ENCODE measurements at regions not wholly inside any gene's neighbourhood (a gene's known extent, or its start where the extent isn't known, plus 50 kb on each side); places are given as distances from the start of the nearest gene placed in this dataset.

DNA sequence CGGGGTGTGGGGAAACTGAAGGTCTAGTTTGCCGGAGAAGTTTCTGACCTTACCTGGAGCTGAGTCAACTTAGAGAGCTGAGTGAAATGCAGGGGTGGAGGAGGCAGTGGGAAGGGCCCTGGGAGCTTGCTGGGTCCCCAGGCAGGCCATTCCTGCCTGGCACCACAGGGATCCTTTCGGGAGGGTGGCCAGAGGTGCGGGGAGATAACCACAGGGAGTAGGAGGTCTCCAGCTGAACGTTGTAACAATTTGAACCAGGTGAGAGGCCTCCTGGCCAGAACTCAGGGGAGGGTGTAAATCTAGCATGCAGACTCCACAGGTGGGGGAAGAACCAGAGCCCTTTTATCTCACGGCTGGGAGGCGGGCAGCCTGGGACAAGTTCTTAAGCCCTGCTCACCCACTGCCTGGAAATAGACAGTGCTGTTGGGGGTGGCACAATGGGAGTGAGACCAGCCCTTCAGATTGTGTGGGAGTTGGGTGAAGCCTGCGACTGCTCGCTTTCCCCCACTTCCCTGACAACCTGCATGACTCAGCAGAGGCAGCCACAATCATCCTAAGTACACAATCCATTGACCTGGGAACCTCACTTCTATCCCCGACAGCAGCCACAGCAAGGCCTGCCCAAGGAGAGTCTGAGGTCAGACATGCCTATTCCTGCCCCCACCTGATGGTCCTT, 247.4 kb downstream of the ADGRA3 start:
- no peak for TF ChIP-seq Cebpa-rat (IDR thresholded peaks at IDR 0.05)
- no peak overlapping the region for H3K4me2 ChIP-seq
- no peak overlapping the region for H3K9ac ChIP-seq
- no peaks in the 10 kb centered on the region for H4K20me1 ChIP-seq
- H3K27ac ChIP-seq, result no peak overlapping the region
- H3K4me3 ChIP-seq, result no peak overlapping the region
- H3K27me3 ChIP-seq, result no peaks in the 10 kb centered on the region
- H3K36me3 ChIP-seq, result no peaks in the 10 kb centered on the region
- no peaks in the 10 kb centered on the region for H3K9me3 ChIP-seq
- no peaks in the 10 kb centered on the region for H3K4me1 ChIP-seq

- no peaks in the 10 kb centered on the region for H3K4me1 ChIP-seq
- TF ChIP-seq Cebpa-rat (IDR thresholded peaks at IDR 0.05), result no peak
Measured at GRCh38 chr4:22264261-22264660, 251.6 kb downstream of the ADGRA3 start.

DNA sequence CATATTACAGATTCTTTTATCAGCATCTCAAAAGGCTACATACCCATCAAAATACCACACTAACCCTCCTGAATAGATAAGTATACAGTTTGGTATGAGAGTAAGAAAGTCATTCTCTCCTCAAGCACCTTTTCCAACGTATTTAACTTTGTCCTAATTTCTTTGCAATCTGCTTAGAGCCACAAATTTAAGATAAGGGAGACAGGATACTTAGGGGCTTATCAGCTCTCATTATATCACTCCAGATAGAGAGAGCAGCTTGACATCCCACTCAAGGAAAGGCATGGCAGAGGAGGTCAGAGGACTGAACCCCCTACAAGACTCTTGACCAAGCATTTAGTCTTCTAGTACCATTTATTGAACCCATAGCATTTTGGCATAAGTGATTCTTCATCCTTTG, 262.4 kb downstream of the ADGRA3 start:
- Histone ChIP-seq H3K9ac (no peak overlapping the region), H3K36me3 (no peaks in the 10 kb centered on the region), H3K27me3 (no peaks in the 10 kb centered on the region), H3K9me3 (no peaks in the 10 kb centered on the region), H3K4me3 (no peak overlapping the region), H4K20me1 (no peaks in the 10 kb centered on the region), H3K4me1 (no peaks in the 10 kb centered on the region), H3K4me2 (no peak overlapping the region), H3K27ac (no peak overlapping the region)
- TF ChIP-seq Cebpa-rat (IDR thresholded peaks at IDR 0.05), result no peak

More at GRCh38 chr4:22264261-22264660, 251.6 kb downstream of the ADGRA3 start:
- H3K4me3 ChIP-seq, result no peak overlapping the region
- no peak overlapping the region for H3K27ac ChIP-seq
- H3K9me3 ChIP-seq, result 0 out of 2 replicates have a peak, but pooled peaks cover 3% of the 10 kb centered on the region
- no peaks in the 10 kb centered on the region for H4K20me1 ChIP-seq
- H3K9ac ChIP-seq, result no peak overlapping the region
- H3K36me3 ChIP-seq, result no peaks in the 10 kb centered on the region
- no peaks in the 10 kb centered on the region for H3K27me3 ChIP-seq
- H3K4me2 ChIP-seq, result no peak overlapping the region

DNA sequence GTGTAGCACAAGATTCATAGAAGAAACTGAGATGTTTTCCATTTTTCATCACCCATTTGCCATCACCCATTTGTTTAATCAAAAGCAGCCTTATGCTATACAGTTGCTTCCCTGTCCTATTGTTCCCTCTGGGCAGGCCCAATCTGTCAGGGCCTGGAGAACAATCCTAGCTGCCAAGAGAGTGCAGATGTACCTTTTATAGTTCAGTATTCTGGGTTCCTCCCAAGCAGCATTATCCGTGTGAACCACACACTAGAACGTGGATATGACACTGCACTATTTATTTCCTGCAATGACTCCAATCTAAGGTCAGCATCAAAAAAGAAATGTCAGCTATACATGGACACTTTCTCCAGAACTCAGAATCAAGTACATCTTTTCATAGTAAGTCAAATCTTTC, 269.0 kb downstream of the ADGRA3 start:
- TF ChIP-seq Cebpa-rat (IDR thresholded peaks at IDR 0.05), result no peak
- H4K20me1 ChIP-seq, result no peaks in the 10 kb centered on the region
- H3K27me3 ChIP-seq, result no peaks in the 10 kb centered on the region
- no peaks in the 10 kb centered on the region for H3K4me1 ChIP-seq
- no peak overlapping the region for H3K4me3 ChIP-seq
- no peak overlapping the region for H3K9ac ChIP-seq
- H3K36me3 ChIP-seq, result no peaks in the 10 kb centered on the region
- no peak overlapping the region for H3K27ac ChIP-seq
- H3K4me2 ChIP-seq, result no peak overlapping the region
- H3K9me3 ChIP-seq, result no peaks in the 10 kb centered on the region

- H3K36me3 ChIP-seq, result no peaks in the 10 kb centered on the region
- no peak for TF ChIP-seq Cebpa-rat (IDR thresholded peaks at IDR 0.05)
- no peaks in the 10 kb centered on the region for H3K4me1 ChIP-seq
- no peaks in the 10 kb centered on the region for H3K9me3 ChIP-seq
- no peak overlapping the region for H3K9ac ChIP-seq
- H3K4me2 ChIP-seq, result no peak overlapping the region
- H3K27ac ChIP-seq, result no peak overlapping the region
- H3K27me3 ChIP-seq, result no peaks in the 10 kb centered on the region
- no peaks in the 10 kb centered on the region for H4K20me1 ChIP-seq
- H3K4me3 ChIP-seq, result no peak overlapping the region
Measured at GRCh38 chr4:22245294-22245693, 270.6 kb downstream of the ADGRA3 start.

DNA sequence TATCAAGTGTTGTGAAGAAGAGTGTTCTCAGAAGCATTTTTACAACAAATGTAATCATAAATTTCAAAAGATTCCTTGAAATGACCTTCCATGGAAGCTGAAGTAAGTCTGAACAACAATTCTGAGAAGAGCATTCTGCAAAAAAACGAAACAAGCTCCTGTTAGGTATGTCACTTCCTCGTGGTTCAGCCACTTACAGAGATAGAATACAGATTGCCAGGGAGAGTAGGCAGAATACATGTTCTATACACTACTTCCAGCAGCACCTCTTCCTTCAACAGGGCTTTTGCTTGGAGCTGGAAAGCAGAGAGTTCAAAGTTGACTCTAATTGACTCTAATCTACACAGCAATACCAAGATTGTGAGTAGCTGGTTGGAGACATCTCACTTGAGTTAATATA, 274.5 kb downstream of the ADGRA3 start:
- no peaks in the 10 kb centered on the region for H3K9me3 ChIP-seq
- H3K4me3 ChIP-seq, result no peak overlapping the region
- no peaks in the 10 kb centered on the region for H3K27me3 ChIP-seq
- no peaks in the 10 kb centered on the region for H3K36me3 ChIP-seq
- TF ChIP-seq Cebpa-rat (IDR thresholded peaks at IDR 0.05), result no peak
- no peaks in the 10 kb centered on the region for H4K20me1 ChIP-seq
- no peaks in the 10 kb centered on the region for H3K4me1 ChIP-seq
- H3K27ac ChIP-seq, result no peak overlapping the region
- no peak overlapping the region for H3K4me2 ChIP-seq
- H3K9ac ChIP-seq, result no peak overlapping the region

- Histone ChIP-seq H3K27ac (no peak overlapping the region), H3K9me3 (no peaks in the 10 kb centered on the region), H3K4me2 (no peak overlapping the region), H4K20me1 (no peaks in the 10 kb centered on the region), H3K27me3 (no peaks in the 10 kb centered on the region), H3K4me3 (no peak overlapping the region), H3K9ac (no peak overlapping the region), H3K36me3 (no peaks in the 10 kb centered on the region), H3K4me1 (no peaks in the 10 kb centered on the region)
- no peak for TF ChIP-seq Cebpa-rat (IDR thresholded peaks at IDR 0.05)
Measured at GRCh38 chr4:22240814-22241213, 275.1 kb downstream of the ADGRA3 start.

DNA sequence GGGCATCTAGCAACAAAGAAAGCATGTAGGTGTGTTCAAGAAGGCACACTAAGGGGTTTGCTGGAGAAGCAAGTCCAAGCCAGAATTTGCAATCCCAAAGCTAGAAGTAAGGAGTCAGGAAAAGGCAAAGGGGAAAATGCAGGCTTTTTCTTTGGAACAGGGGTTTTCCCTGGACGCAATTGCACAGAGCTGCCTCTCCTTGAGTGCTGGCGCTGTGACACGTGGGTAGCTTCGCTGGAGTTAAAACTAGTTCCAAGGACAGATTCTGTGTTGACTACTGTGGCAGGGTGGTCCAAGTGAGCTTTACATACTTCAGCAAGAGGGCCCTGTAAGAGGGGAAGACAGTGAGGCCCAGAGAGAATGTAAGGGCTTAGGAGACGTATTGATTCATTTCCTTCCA, 277.1 kb downstream of the ADGRA3 start:
- no peak for TF ChIP-seq Cebpa-rat (IDR thresholded peaks at IDR 0.05)
- H4K20me1 ChIP-seq, result no peaks in the 10 kb centered on the region
- no peaks in the 10 kb centered on the region for H3K36me3 ChIP-seq
- no peaks in the 10 kb centered on the region for H3K27me3 ChIP-seq
- H3K27ac ChIP-seq, result no peak overlapping the region
- H3K4me1 ChIP-seq, result no peaks in the 10 kb centered on the region
- no peak overlapping the region for H3K4me3 ChIP-seq
- no peaks in the 10 kb centered on the region for H3K9me3 ChIP-seq
- no peak overlapping the region for H3K9ac ChIP-seq
- no peak overlapping the region for H3K4me2 ChIP-seq

GRCh38 chr4:22237846-22238494, 277.9 kb downstream of the ADGRA3 start:
- H3K36me3 ChIP-seq, result no peaks in the 10 kb centered on the region
- H3K27ac ChIP-seq, result no peak overlapping the region
- no peak overlapping the region for H3K9ac ChIP-seq
- no peaks in the 10 kb centered on the region for H3K4me1 ChIP-seq
- H3K9me3 ChIP-seq, result no peaks in the 10 kb centered on the region
- TF ChIP-seq Cebpa-rat (IDR thresholded peaks at IDR 0.05), result no peak
- H3K27me3 ChIP-seq, result no peaks in the 10 kb centered on the region
- no peak overlapping the region for H3K4me2 ChIP-seq
- no peaks in the 10 kb centered on the region for H4K20me1 ChIP-seq
- no peak overlapping the region for H3K4me3 ChIP-seq

DNA sequence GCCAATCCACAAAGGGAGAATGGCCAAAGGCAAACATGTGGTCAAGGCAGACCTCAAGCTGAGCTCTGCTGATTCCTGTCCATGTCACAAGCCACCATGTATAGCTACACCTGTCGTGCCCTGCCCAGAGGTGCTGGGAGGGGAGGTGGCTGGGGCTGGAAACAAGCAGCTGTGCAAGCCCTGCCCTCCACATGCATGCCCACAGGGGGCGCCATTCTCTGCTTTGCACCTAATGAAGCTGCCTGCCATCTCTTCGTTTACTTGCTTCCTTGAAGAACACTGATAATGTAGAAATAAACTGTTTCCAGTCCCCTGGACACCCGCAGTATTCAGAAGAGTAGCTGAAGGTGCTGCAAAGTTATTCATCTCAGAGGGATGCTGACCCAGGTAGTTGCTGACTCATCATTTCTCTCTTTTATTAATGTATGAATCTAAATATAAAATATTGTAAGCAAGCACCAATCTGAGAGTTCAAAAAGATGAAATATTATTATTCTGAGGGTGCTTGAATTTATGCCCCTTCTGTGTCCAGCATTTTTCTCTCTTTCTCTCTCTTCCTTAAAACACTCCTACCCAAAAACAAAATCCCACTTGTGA, 278.6 kb downstream of the ADGRA3 start:
- H3K27ac ChIP-seq, result no peak overlapping the region
- H3K4me3 ChIP-seq, result no peak overlapping the region
- TF ChIP-seq Cebpa-rat (IDR thresholded peaks at IDR 0.05), result no peak
- H4K20me1 ChIP-seq, result no peaks in the 10 kb centered on the region
- no peaks in the 10 kb centered on the region for H3K27me3 ChIP-seq
- H3K9me3 ChIP-seq, result no peaks in the 10 kb centered on the region
- no peak overlapping the region for H3K4me2 ChIP-seq
- H3K9ac ChIP-seq, result no peak overlapping the region
- H3K36me3 ChIP-seq, result no peaks in the 10 kb centered on the region
- no peaks in the 10 kb centered on the region for H3K4me1 ChIP-seq

All from BLaER1 (cell line).